Suprapubic skin (tissue), 4 donors: ENCODE measurements at regions not wholly inside any gene's neighbourhood (a gene's known extent, or its start where the extent isn't known, plus 50 kb on each side); places are given as distances from the start of the nearest gene placed in this dataset.

Source experiments
- DNase-seq, 2 donors: peaks; one replicate each; pipeline ENCODE4 v3.0.0-alpha.2; 2019; ENCODE audit warnings: low spot score in 2 of 2
- H3K27ac ChIP-seq: fragments of 200-600 bp; sonication (generic); one replicate; pipeline ENCODE4 v1.5.1; 2019
- H3K27me3 ChIP-seq: fragments of 200-600 bp; sonication (generic); one replicate; pipeline ENCODE4 v1.5.1; 2019
- H3K36me3 ChIP-seq: fragments of 200-600 bp; sonication (generic); one replicate; pipeline ENCODE4 v1.5.1; 2019
- H3K4me1 ChIP-seq: fragments of 200-600 bp; sonication (generic); one replicate; pipeline ENCODE4 v1.5.1; 2019
- H3K4me3 ChIP-seq: fragments of 200-600 bp; sonication (generic); one replicate; pipeline ENCODE4 v1.5.1; 2019; ENCODE audit warnings: mild to moderate bottlenecking
- H3K9me3 ChIP-seq: fragments of 200-600 bp; sonication (generic); one replicate; pipeline ENCODE4 v1.5.1; 2019
- CTCF ChIP-seq, 2 donors: fragments of 200-600 bp in 1 of 2; fragments of 450-650 bp in 1 of 2; sonication (generic) in 1 of 2; IDR thresholded peaks; one replicate each; pipeline ENCODE4 v1.5.1; 2016 to 2019; ENCODE audit warnings: antibody characterized with exemption in 2 of 2, mild to moderate bottlenecking in 1 of 2, moderate library complexity in 1 of 2
- EP300 ChIP-seq: sonication (generic); formaldehyde crosslinking; IDR thresholded peaks from one replicate; pipeline ENCODE4 v1.6.1; 2017; ENCODE audit warnings: antibody characterized with exemption
- POLR2A ChIP-seq, 2 donors: fragments of 450-650 bp; IDR thresholded peaks; one replicate each; pipeline ENCODE4 v1.6.1; 2017; ENCODE audit warnings: antibody characterized with exemption in 2 of 2, mild to moderate bottlenecking in 2 of 2, moderate library complexity in 2 of 2
- POLR2AphosphoS5 ChIP-seq, 3 donors: sonication (generic); formaldehyde crosslinking; IDR thresholded peaks; one replicate each; pipeline ENCODE4 v1.6.1; 2017; ENCODE audit warnings: antibody characterized with exemption in 3 of 3
- WGBS: methylation state at CpG from one replicate; pipeline ENCODE4 v1.1.5; 2018; 5-methylcytosine and 5-hydroxymethylcytosine counted together

GRCh38 chr12:92417373-92417772, 271.7 kb upstream of the BTG1 start:
- 94% methylated on average over 2 of the region's 2 CpGs for whole genome bisulfite sequencing
- H3K4me1 ChIP-seq, result peaks cover 15% of the 10 kb centered on the region
- no peak for DNase-seq
- no peaks in the 10 kb centered on the region for H3K9me3 ChIP-seq
- H3K27me3 ChIP-seq, result no peaks in the 10 kb centered on the region
- H3K27ac ChIP-seq, result no peak overlapping the region
- H3K36me3 ChIP-seq, result no peaks in the 10 kb centered on the region
- H3K4me3 ChIP-seq, result no peak overlapping the region
- TF ChIP-seq CTCF (IDR thresholded peaks at IDR 0.05) (no peak), EP300 (no peak), POLR2AphosphoS5 (IDR thresholded peaks at IDR 0.05) (no peak), POLR2A (IDR thresholded peaks at IDR 0.05) (no peak)

- H3K36me3 ChIP-seq, result no peaks in the 10 kb centered on the region
- WGBS, result 81% methylated on average over 4 of the region's 4 CpGs
- TF ChIP-seq POLR2A (IDR thresholded peaks at IDR 0.05) (no peak), POLR2AphosphoS5 (IDR thresholded peaks at IDR 0.05) (no peak), CTCF (IDR thresholded peaks at IDR 0.05) (no peak), EP300 (no peak)
- H3K27me3 ChIP-seq, result no peaks in the 10 kb centered on the region
- peaks cover 18% of the 10 kb centered on the region for H3K4me1 ChIP-seq
- H3K9me3 ChIP-seq, result no peaks in the 10 kb centered on the region
- no peak overlapping the region for H3K27ac ChIP-seq
- no peak overlapping the region for H3K4me3 ChIP-seq
- DNase-seq, result no peak
These were observed 270.8 kb upstream of the BTG1 start for GRCh38 chr12:92416385-92416812.

GRCh38 chr12:92414170-92415070, 268.8 kb upstream of the BTG1 start:
- Histone ChIP-seq H3K4me3 (no peak overlapping the region), H3K36me3 (no peaks in the 10 kb centered on the region), H3K27me3 (no peaks in the 10 kb centered on the region), H3K9me3 (no peaks in the 10 kb centered on the region), H3K4me1 (peaks cover 18% of the 10 kb centered on the region), H3K27ac (peak overlapping the region; percentile 38)
- no peak for DNase-seq
- TF ChIP-seq CTCF (IDR thresholded peaks at IDR 0.05) (no peak), EP300 (no peak), POLR2A (IDR thresholded peaks at IDR 0.05) (no peak), POLR2AphosphoS5 (IDR thresholded peaks at IDR 0.05) (no peak)
- WGBS, result 47% methylated on average over 5 of the region's 5 CpGs

- TF ChIP-seq CTCF (IDR thresholded peaks at IDR 0.05), result no peak
- no peak for TF ChIP-seq EP300
- no peak for TF ChIP-seq POLR2AphosphoS5 (IDR thresholded peaks at IDR 0.05)
- no peak for TF ChIP-seq POLR2A (IDR thresholded peaks at IDR 0.05)
- WGBS, result 97% methylated on average over 3 of the region's 3 CpGs
- Histone ChIP-seq H3K9me3 (no peaks in the 10 kb centered on the region), H3K4me1 (peaks cover 18% of the 10 kb centered on the region), H3K4me3 (no peak overlapping the region), H3K27me3 (no peaks in the 10 kb centered on the region), H3K27ac (no peak overlapping the region), H3K36me3 (no peaks in the 10 kb centered on the region)
- DNase-seq, result no peak
These were observed 267.6 kb upstream of the BTG1 start for GRCh38 chr12:92413286-92413685.

GRCh38 chr12:92412856-92413255, 267.2 kb upstream of the BTG1 start:
- no peaks in the 10 kb centered on the region for H3K9me3 ChIP-seq
- DNase-seq, result no peak
- no peak overlapping the region for H3K27ac ChIP-seq
- no peak overlapping the region for H3K4me3 ChIP-seq
- H3K27me3 ChIP-seq, result no peaks in the 10 kb centered on the region
- no peaks in the 10 kb centered on the region for H3K36me3 ChIP-seq
- TF ChIP-seq CTCF (IDR thresholded peaks at IDR 0.05) (no peak), POLR2A (IDR thresholded peaks at IDR 0.05) (no peak), POLR2AphosphoS5 (IDR thresholded peaks at IDR 0.05) (no peak), EP300 (no peak)
- H3K4me1 ChIP-seq, result peaks cover 18% of the 10 kb centered on the region
